Osteoblast (primary cell): ENCODE measurements at regions not wholly inside any gene's neighbourhood (a gene's known extent, or its start where the extent isn't known, plus 50 kb on each side); places are given as distances from the start of the nearest gene placed in this dataset. TPM values are rescaled to one million over a fixed set of nuclear protein-coding genes. Genes with fewer than 3 reads are reported as not detected.

Experiments used
- small RNA-seq: library from RNA; depleted of rRNA; stranded (forward); fragments of <200 nt; gene quantifications from one replicate; pipeline ENCODE3, GENCODE V24; 2012

Small RNA genes lying in the stretch of these regions (small RNA-seq; reads per million reads assigned to genes)
- gene RNA5SP181: not detected
